ENCODE measurements at regions not wholly inside any gene's neighbourhood (a gene's known extent, or its start where the extent isn't known, plus 50 kb on each side); places are given as distances from the start of the nearest gene placed in this dataset.

GRCh38 chr17:77488531-77489238 lies 347.9 kb downstream of the SEC14L1 start (continued):
- no peak for TF ChIP-seq ZNF146 (tag by site-specific recombination; IDR thresholded peaks at IDR 0.05)

GRCh38 chr17:77489239-77489892 lies 348.6 kb downstream of the SEC14L1 start:
- H3K36me3 ChIP-seq (ENCODE audit: control insufficient read depth in 2 of 2, insufficient read depth in 1 of 2, low read length in 2 of 2), result peaks cover 0 to 81% of the 10 kb centered on the region in 2 experiments; a peak in 2 of 3 replicates
- H3K4me3 ChIP-seq (ENCODE audit: low read depth, low read length), result no peak overlapping the region
- TF ChIP-seq WT1 (tag by site-specific recombination; IDR thresholded peaks at IDR 0.05), result no peak
- TF ChIP-seq ZNF768 (tag by site-specific recombination; IDR thresholded peaks at IDR 0.05), result no peak
- TF ChIP-seq ZFHX2 (tag by site-specific recombination; conservative IDR thresholded peaks at IDR 0.05), result peak; percentile 52
- peak; percentile 68; the same call in 1 of the 2 replicates for TF ChIP-seq SCRT1 (tag by site-specific recombination; IDR thresholded peaks at IDR 0.05; ENCODE audit: borderline replicate concordance)
- TF ChIP-seq ZNF148 (tag by site-specific recombination; IDR thresholded peaks at IDR 0.05; ENCODE audit: borderline replicate concordance), result no peak
- no peak for TF ChIP-seq BCL11A (tag by site-specific recombination; IDR thresholded peaks at IDR 0.05; ENCODE audit: low read depth)
- TF ChIP-seq SCRT2 (tag by site-specific recombination; IDR thresholded peaks at IDR 0.05), result peak; percentile 80
- TF ChIP-seq KLF10 (tag by site-specific recombination; IDR thresholded peaks at IDR 0.05), result no peak
- no peak for TF ChIP-seq ZNF48 (tag by site-specific recombination; IDR thresholded peaks at IDR 0.05)
- H3K27ac ChIP-seq (ENCODE audit: extremely low read depth, low read depth, low read length), result no peak overlapping the region
- ChIA-PET CTCF (interaction anchor here (1.0 kb wide), 2 partner anchors 60 to 158 kb away, joined by 3 to 5 read pairs; no protein-coding TSS in a partner anchor), POLR2A (no interaction called here)
- no peaks in the 10 kb centered on the region for H3K9me3 ChIP-seq (ENCODE audit: control insufficient read depth, insufficient read depth, low read depth, low read length)
- H3K4me1 ChIP-seq (ENCODE audit: control insufficient read depth, insufficient read depth, low read length), result no peaks in the 10 kb centered on the region

GRCh38 chr17:77489893-77490255 lies 349.1 kb downstream of the SEC14L1 start:
- CTCF ChIA-PET, result interaction anchor here (1.0 kb wide), 2 partner anchors 60 to 158 kb away, joined by 3 to 5 read pairs; no protein-coding TSS in a partner anchor
- Histone ChIP-seq H3K27ac (ENCODE audit: extremely low read depth, low read depth, low read length) (no peak overlapping the region), H3K4me3 (ENCODE audit: low read depth, low read length) (no peak overlapping the region), H3K36me3 (ENCODE audit: control insufficient read depth in 2 of 2, insufficient read depth in 1 of 2, low read length in 2 of 2) (peaks cover 0 to 84% of the 10 kb centered on the region in 2 experiments; a peak in 2 of 3 replicates), H3K9me3 (ENCODE audit: control insufficient read depth, insufficient read depth, low read depth, low read length) (no peaks in the 10 kb centered on the region), H3K4me1 (ENCODE audit: control insufficient read depth, insufficient read depth, low read length) (no peaks in the 10 kb centered on the region)
- TF ChIP-seq YY2 (tag by site-specific recombination; IDR thresholded peaks at IDR 0.05), result no peak
- no peak for TF ChIP-seq ZNF747 (tag by site-specific recombination; IDR thresholded peaks at IDR 0.05)
- no peak for TF ChIP-seq ZNF529 (tag by site-specific recombination; IDR thresholded peaks at IDR 0.05; ENCODE audit: insufficient replicate concordance)
- TF ChIP-seq ZNF645 (tag by site-specific recombination; IDR thresholded peaks at IDR 0.05), result no peak
- POLR2A ChIA-PET, result no interaction called here
